NCI-H2029 treated with DMSO at 0.1 percent for 48 hours (cell line): ENCODE measurements at regions not wholly inside any gene's neighbourhood (a gene's known extent, or its start where the extent isn't known, plus 50 kb on each side); places are given as distances from the start of the nearest gene placed in this dataset.
A peak's percentile ranks its signal among the peaks of the same experiment; 100 is the strongest.
"Not testable (repeated sequence)": the region's sequence is repeated elsewhere in the genome, so short reads cannot be mapped to it uniquely, and the experiment has no call there.

Source experiments
- DNase-seq: peaks from one replicate; lab custom pipeline; 2025; lab: John Stamatoyannopoulos, UW

- DNase-seq: no peak
Measured at GRCh38 chrX:33989936-33990335, 142.2 kb downstream of the FAM47A start.

DNA sequence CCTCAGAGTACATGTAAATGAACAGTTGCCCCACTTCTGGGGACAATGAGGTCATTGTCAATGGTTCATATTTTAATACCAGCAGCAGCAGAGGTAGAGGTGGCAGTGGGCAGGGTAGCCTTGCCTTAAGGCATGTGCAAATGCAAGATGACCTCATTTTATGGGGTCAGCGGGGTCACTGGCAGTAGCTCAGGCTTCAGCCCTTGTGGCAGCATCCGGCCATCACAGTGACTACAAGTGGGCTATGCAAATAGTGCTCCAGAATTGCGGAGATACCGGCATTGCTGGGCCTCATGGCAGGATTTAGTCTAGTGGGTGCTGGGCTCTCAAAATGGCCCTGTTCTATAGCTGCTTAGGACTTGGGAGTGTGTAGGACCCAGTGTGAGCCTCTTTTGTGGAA, 144.7 kb downstream of the FAM47A start:
- DNase-seq: no peak

DNA sequence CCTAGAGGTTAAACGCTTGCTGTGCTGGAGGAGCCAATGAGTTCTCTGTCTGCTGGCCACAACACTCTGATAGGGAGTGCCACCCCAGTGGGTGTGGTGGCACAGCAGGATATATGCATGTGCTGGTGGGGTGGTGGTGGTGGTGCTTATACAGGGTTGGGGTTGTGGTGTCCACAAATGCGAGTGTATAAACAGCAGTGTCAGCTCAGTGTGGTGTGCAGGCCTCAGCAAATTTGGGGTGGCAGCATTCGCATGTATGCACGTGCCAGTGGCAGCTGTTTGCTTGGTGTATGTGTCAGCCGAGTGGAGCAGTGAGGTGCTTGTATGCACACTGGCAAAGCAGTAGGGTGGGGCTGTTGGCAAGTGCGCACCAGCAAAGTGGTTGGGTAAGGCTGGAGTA, 157.4 kb downstream of the FAM47A start:
- DNase-seq: no peak

GRCh38 chrX:33970028-33970967, 161.8 kb downstream of the FAM47A start:
- DNase-seq: no peak

- DNase-seq: no peak
Measured at GRCh38 chrX:33969105-33969504, 163.0 kb downstream of the FAM47A start.

GRCh38 chrX:33968611-33969010, 163.5 kb downstream of the FAM47A start:
- DNase-seq: no peak

GRCh38 chrX:33949300-33949699, 182.8 kb downstream of the FAM47A start:
- DNase-seq: no peak

DNA sequence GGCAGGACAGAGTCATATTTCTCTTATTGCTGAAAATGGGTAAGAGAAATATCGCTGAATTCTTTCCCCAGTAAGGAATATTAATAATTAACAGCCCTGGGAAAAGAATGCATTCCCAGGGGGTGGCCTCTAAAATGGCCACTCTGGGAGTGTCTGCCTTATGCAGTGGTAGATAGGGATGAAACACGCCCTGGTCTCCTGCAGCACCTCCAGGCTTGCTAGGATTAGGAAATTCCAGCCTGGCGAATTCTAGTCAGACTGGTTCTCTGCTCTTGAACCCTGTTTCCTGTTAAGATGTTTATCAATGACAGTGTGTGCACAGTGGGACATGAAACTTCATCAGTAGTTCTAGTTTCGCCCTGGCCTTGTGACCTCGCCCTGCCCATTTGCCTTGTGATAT, 205.9 kb downstream of the FAM47A start:
- not testable (repeated sequence) for DNase-seq

DNA sequence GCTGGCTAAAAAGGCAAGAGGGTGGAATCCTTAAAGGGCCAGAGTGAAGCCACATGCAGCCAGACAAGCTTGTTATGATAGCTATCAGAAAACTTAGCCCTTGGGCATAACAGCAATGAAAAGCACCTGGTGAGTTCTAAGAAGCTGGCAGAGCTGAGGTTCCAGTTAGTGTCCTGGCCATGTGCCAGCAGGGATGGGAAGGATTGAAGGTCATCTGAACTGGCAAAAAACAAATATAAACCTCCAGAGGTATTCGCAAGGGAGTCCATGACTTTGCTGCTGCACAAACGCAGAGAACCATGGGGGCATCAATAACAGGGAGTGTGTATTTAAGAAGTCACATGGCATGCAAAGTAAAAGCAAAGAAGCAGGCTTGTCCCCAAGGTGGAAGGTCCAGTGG, 208.9 kb downstream of the FAM47A start:
- DNase-seq: no peak

DNA sequence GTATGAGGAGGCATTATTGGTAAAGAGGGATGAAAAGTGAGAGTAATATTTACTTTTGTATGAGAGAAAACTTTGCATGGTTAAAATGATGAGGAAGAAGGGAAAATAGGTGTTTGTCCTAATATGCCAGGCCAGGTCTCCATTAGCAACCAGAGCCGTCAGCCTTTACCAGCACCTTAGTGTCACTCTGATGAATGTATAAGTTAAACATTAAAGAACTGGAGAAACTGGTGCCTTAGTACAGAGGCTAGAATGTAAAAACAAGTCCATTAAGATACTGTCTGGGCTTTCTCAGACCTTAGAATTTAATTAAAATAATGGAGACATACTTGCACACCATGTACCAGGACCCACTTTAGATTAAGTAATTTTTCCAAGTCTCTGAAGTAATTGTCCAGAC, 222.3 kb downstream of the FAM47A start:
- no peak for DNase-seq

DNA sequence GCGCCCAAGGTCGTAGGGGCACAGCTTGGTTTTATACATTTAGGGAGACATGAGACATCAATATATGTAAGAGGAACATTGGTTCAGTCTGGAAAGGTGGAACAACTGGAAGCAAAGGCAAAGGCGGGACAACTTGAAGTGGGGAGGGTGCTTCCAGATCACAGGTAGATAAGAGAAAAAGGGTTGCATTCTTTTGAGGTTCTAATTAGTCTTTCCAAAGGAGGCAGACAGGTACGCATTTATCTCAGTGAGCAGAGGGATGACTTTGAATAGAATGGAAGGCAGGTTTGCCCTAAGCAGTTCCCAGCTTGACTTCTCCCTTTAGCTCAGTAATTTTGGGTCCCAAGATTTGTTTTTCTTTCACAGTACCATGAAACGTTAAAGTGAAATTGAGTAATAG, 223.2 kb downstream of the FAM47A start:
- no peak for DNase-seq

- no peak for DNase-seq
Measured at GRCh38 chrX:33908074-33908473, 224.0 kb downstream of the FAM47A start.

GRCh38 chrX:33906971-33907370, 225.1 kb downstream of the FAM47A start:
- DNase-seq: no peak

- peak; percentile 4 for DNase-seq
Measured at GRCh38 chrX:33892670-33893069, 239.4 kb downstream of the FAM47A start.

- no peak for DNase-seq
Measured at GRCh38 chrX:33855251-33855650, 276.9 kb downstream of the FAM47A start.

GRCh38 chrX:33852146-33852545, 280.0 kb downstream of the FAM47A start:
- not testable (repeated sequence) for DNase-seq

GRCh38 chrX:33840176-33840575, 291.9 kb downstream of the FAM47A start:
- no peak for DNase-seq

DNA sequence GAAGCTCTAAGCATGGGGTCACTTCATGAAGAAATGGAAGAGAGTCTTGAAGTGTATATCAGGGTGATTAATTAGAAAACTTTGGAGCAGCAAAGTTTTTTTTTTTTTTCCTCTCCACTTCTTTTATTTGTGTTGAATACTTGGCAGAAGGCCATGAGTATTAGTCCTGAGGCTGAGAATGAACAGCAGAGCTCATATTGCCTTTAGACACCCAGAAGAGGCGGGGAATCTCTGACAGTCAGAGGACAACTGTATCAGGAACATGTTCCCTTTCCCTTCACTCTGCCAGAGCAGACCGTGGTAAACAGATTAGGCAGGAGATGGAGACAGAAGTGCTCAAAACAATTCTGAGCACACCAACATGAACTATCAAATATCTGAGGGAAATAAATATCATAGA, 300.9 kb downstream of the FAM47A start:
- no peak for DNase-seq

DNA sequence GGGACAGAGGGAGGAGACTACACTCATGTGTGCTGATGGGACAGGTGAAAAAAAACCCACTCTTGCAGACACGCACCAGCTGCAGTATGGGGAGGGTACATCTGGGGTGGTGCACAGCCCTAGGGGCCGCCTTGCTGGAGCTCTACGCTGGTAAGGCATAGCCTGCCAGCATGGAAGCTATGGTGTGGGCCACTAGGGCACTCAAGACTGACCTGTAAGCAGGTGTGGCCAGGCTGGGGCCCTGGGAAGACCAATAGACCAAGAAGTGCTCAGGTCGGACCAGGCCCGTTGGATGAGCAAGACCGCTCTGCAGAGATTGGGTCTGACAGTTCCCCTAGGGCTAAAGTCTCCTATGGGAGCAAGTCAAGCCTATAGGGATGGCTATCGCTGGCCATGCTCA, 314.8 kb downstream of the FAM47A start:
- no peak for DNase-seq

- DNase-seq: no peak
Measured at GRCh38 chrX:33808636-33809035, 323.5 kb downstream of the FAM47A start.

GRCh38 chrX:33784548-33784947, 347.6 kb downstream of the FAM47A start:
- no peak for DNase-seq

GRCh38 chrX:33741807-33742206, 390.3 kb downstream of the FAM47A start:
- no peak for DNase-seq

- DNase-seq: no peak
Measured at GRCh38 chrX:33735182-33735581, 396.9 kb downstream of the FAM47A start.
